ENCODE measurements at regions not wholly inside any gene's neighbourhood (a gene's known extent, or its start where the extent isn't known, plus 50 kb on each side); places are given as distances from the start of the nearest gene placed in this dataset.
"Not testable (repeated sequence)": the region's sequence is repeated elsewhere in the genome, so short reads cannot be mapped to it uniquely, and the experiment has no call there.

- no peak for ATAC-seq
- H3K4me1 Mint-ChIP-seq = no peaks in the 10 kb centered on the region
- H3K9me3 ChIP-seq (ENCODE audit: control insufficient read depth, low read length, poor library complexity, severe bottlenecking) = no peaks in the 10 kb centered on the region
- no peak for DNase-seq
- H3K36me3 Mint-ChIP-seq (ENCODE audit: low read depth) = no peaks in the 10 kb centered on the region
- H3K4me3 Mint-ChIP-seq = no peak overlapping the region
- H3K27me3 Mint-ChIP-seq = no peaks in the 10 kb centered on the region
- H3K27ac Mint-ChIP-seq = no peak overlapping the region
These were observed 563.8 kb downstream of the TBL1XR1 start for GRCh38 chr3:176633511-176633910.

- no peak overlapping the region for H3K4me3 Mint-ChIP-seq
- no peaks in the 10 kb centered on the region for H3K4me1 Mint-ChIP-seq
- H3K27me3 Mint-ChIP-seq = no peaks in the 10 kb centered on the region
- H3K9me3 ChIP-seq (ENCODE audit: control insufficient read depth, low read length, poor library complexity, severe bottlenecking) = no peaks in the 10 kb centered on the region
- no peaks in the 10 kb centered on the region for H3K36me3 Mint-ChIP-seq (ENCODE audit: low read depth)
- DNase-seq (no peak), ATAC-seq (no peak)
- H3K27ac Mint-ChIP-seq = no peak overlapping the region
These were observed 564.4 kb downstream of the TBL1XR1 start for GRCh38 chr3:176632925-176633324.

DNA sequence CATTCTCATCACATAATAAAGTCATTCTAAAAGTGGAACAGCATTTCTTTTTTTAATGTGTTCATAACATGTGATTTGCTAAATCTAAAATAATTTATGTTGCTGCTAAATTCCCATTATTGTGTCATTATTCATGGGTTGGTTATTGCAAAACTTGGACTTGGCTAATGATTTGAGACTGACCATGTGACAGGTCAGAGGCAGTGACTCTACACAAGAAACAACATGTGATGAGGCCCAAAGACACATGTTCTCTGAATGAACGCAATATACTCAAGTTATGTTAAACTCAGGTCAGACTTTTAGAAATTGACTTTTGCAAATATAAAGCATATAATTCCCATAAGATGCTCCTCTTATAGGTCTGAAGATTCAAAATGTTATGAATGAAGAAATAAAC is 566.1 kb downstream of the TBL1XR1 start:
- no peaks in the 10 kb centered on the region for H3K9me3 ChIP-seq (ENCODE audit: control insufficient read depth, low read length, poor library complexity, severe bottlenecking)
- no peaks in the 10 kb centered on the region for H3K27me3 Mint-ChIP-seq
- H3K36me3 Mint-ChIP-seq (ENCODE audit: low read depth) = no peaks in the 10 kb centered on the region
- no peak overlapping the region for H3K27ac Mint-ChIP-seq
- H3K4me3 Mint-ChIP-seq = no peak overlapping the region
- DNase-seq (no peak), ATAC-seq (no peak)
- no peaks in the 10 kb centered on the region for H3K4me1 Mint-ChIP-seq

- no peak overlapping the region for H3K27ac Mint-ChIP-seq
- no peak for ATAC-seq
These were observed 569.1 kb downstream of the TBL1XR1 start for GRCh38 chr3:176628101-176628639.

GRCh38 chr3:176623468-176624150 is 573.7 kb downstream of the TBL1XR1 start:
- no peak overlapping the region for H3K4me3 Mint-ChIP-seq
- no peaks in the 10 kb centered on the region for H3K27me3 Mint-ChIP-seq
- no peaks in the 10 kb centered on the region for H3K36me3 Mint-ChIP-seq (ENCODE audit: low read depth)
- H3K27ac Mint-ChIP-seq = no peak overlapping the region
- no peaks in the 10 kb centered on the region for H3K9me3 ChIP-seq (ENCODE audit: control insufficient read depth, low read length, poor library complexity, severe bottlenecking)
- no peak for DNase-seq
- no peaks in the 10 kb centered on the region for H3K4me1 Mint-ChIP-seq
- no peak for ATAC-seq

More at GRCh38 chr3:176628101-176628639, 569.1 kb downstream of the TBL1XR1 start:
- Mint-ChIP-seq H3K4me1 (no peaks in the 10 kb centered on the region), H3K27me3 (no peaks in the 10 kb centered on the region), H3K4me3 (no peak overlapping the region), H3K36me3 (ENCODE audit: low read depth) (no peaks in the 10 kb centered on the region)
- DNase-seq = no peak
- no peaks in the 10 kb centered on the region for H3K9me3 ChIP-seq (ENCODE audit: control insufficient read depth, low read length, poor library complexity, severe bottlenecking)

DNA sequence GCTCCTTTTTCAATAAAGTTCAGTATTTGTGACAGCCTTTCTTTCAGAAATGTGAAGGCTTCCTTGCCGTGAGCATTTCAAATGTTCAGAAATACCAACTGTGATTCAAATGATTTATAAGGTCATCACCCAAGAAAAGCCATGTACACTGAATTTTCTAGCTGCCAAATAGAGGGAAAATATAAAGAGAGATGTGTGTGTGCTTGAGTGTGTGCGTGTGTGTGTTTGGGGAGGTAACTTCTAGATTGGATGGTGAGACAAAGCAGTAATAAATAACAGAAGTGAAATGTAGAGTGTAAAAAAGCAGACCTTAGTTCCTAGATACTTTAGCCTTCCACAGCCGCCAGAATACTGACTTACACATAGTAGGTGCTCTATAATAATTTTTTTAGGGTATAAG is 577.4 kb downstream of the TBL1XR1 start:
- H3K9me3 ChIP-seq (ENCODE audit: control insufficient read depth, low read length, poor library complexity, severe bottlenecking) = no peaks in the 10 kb centered on the region
- ATAC-seq (no peak), DNase-seq (no peak)
- Mint-ChIP-seq H3K36me3 (ENCODE audit: low read depth) (no peaks in the 10 kb centered on the region), H3K4me3 (no peak overlapping the region), H3K4me1 (no peaks in the 10 kb centered on the region), H3K27me3 (no peaks in the 10 kb centered on the region), H3K27ac (no peak overlapping the region)

GRCh38 chr3:176615826-176616225 is 581.5 kb downstream of the TBL1XR1 start:
- no peaks in the 10 kb centered on the region for H3K27me3 Mint-ChIP-seq

DNA sequence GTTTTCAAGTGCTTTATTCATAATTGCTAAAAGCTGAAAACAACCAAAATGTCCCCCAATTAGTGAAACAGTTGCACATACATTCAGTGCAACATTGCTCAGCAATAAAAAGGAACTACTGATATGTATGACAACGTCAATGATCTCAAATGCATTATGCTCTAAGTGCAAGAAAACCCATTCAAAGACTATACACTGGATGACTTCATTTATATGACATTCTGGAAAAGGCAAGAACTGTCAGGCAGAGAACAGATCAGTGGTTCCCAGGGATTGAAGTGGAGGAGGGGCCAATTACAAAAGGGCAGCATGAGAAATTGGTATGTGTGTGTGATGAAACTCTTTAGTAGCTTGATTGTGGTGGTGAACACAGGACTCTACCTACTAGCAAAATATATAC is 585.6 kb downstream of the TBL1XR1 start:
- DNase-seq (no peak), ATAC-seq (no peak)
- Mint-ChIP-seq H3K27me3 (no peaks in the 10 kb centered on the region), H3K4me3 (no peak overlapping the region), H3K4me1 (no peaks in the 10 kb centered on the region), H3K36me3 (ENCODE audit: low read depth) (no peaks in the 10 kb centered on the region), H3K27ac (no peak overlapping the region)
- no peaks in the 10 kb centered on the region for H3K9me3 ChIP-seq (ENCODE audit: control insufficient read depth, low read length, poor library complexity, severe bottlenecking)

More at GRCh38 chr3:176615826-176616225, 581.5 kb downstream of the TBL1XR1 start:
- H3K4me1 Mint-ChIP-seq = no peaks in the 10 kb centered on the region
- no peak overlapping the region for H3K4me3 Mint-ChIP-seq
- no peaks in the 10 kb centered on the region for H3K36me3 Mint-ChIP-seq (ENCODE audit: low read depth)
- ATAC-seq = no peak
- H3K9me3 ChIP-seq (ENCODE audit: control insufficient read depth, low read length, poor library complexity, severe bottlenecking) = no peaks in the 10 kb centered on the region
- no peak for DNase-seq
- H3K27ac Mint-ChIP-seq = no peak overlapping the region

DNA sequence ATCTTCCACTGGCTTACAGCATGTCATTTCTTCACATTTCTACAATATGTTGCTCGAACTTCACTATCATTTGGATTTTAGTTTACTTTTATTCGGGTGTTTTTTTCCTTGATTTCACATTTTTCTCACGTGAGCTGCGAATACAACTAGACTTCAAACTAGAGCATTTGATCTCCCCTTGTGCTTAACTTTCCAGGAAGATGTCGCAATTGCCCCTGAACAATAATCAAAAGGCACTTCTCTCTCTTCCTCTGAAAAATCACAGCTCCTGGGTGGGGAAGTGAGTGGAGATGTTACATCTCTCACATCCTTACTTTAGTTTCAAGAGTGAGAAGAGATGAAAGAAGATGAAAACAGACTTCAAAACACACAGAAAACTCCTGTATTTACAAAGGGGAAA is 587.9 kb downstream of the TBL1XR1 start:
- Mint-ChIP-seq H3K36me3 (ENCODE audit: low read depth) (no peaks in the 10 kb centered on the region), H3K27me3 (no peaks in the 10 kb centered on the region), H3K27ac (no peak overlapping the region), H3K4me1 (no peaks in the 10 kb centered on the region), H3K4me3 (no peak overlapping the region)
- no peak for DNase-seq
- ATAC-seq = no peak
- no peaks in the 10 kb centered on the region for H3K9me3 ChIP-seq (ENCODE audit: control insufficient read depth, low read length, poor library complexity, severe bottlenecking)

GRCh38 chr3:176605553-176605952 is 591.7 kb downstream of the TBL1XR1 start:
- DNase-seq; H3K27me3 Mint-ChIP-seq; H3K36me3 Mint-ChIP-seq (ENCODE audit: low read depth); H3K4me3 Mint-ChIP-seq; H3K9me3 ChIP-seq (ENCODE audit: control insufficient read depth, low read length, poor library complexity, severe bottlenecking); ATAC-seq; H3K27ac Mint-ChIP-seq; H3K4me1 Mint-ChIP-seq: not testable (repeated sequence)

DNA sequence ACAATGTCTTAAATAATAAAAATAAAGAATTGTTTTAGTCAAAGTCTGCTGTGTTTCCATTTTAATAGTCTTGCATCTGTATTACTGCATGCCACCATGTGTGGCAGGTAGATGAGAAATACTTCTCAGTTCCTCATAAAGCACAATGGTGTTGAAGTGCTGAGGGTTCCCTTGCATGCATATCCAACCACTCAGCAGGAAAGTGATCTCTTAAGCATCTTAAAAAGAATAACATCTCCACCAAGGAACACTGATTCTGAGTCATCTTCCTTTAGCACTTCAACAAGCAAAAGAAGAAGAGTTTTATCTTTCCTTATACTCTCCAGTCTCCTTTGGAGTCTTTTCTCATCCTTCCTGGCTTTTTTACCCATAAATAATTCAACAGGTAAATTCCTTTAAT is 602.0 kb downstream of the TBL1XR1 start:
- no peak for ATAC-seq
- H3K27ac Mint-ChIP-seq = no peak overlapping the region
- peaks cover 5% of the 10 kb centered on the region for H3K27me3 Mint-ChIP-seq

DNA sequence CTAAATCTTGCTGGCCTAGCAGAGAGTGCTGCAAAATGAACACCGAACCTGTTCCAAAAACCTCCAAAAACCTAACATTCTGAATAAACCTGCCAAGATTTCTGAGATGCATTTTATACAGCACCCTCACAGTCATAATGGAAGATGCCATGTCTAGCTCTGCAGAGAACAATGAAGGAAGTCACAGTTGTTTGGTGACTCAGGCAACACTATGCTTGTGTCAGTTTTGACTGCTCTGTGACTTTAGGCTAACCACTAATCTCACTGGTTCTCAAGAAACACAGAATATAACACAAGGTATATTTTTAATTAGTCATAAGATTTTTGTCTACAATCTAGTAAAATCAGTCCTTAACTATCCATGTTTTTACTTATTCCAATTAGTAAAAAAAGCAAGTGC is 606.6 kb downstream of the TBL1XR1 start:
- no peak overlapping the region for H3K27ac Mint-ChIP-seq
- no peak overlapping the region for H3K4me3 Mint-ChIP-seq
- DNase-seq = no peak
- no peaks in the 10 kb centered on the region for H3K4me1 Mint-ChIP-seq
- peaks cover 5% of the 10 kb centered on the region for H3K27me3 Mint-ChIP-seq
- ATAC-seq = no peak
- peaks cover 2% of the 10 kb centered on the region for H3K36me3 Mint-ChIP-seq (ENCODE audit: low read depth)
- no peaks in the 10 kb centered on the region for H3K9me3 ChIP-seq (ENCODE audit: control insufficient read depth, low read length, poor library complexity, severe bottlenecking)

More for the DNA sequence above, 602.0 kb downstream of the TBL1XR1 start:
- H3K4me3 Mint-ChIP-seq = no peak overlapping the region
- no peaks in the 10 kb centered on the region for H3K36me3 Mint-ChIP-seq (ENCODE audit: low read depth)
- H3K9me3 ChIP-seq (ENCODE audit: control insufficient read depth, low read length, poor library complexity, severe bottlenecking) = no peaks in the 10 kb centered on the region
- H3K4me1 Mint-ChIP-seq = no peaks in the 10 kb centered on the region
- DNase-seq = no peak

GRCh38 chr3:176587089-176587488 is 610.2 kb downstream of the TBL1XR1 start:
- DNase-seq = no peak
- H3K9me3 ChIP-seq (ENCODE audit: control insufficient read depth, low read length, poor library complexity, severe bottlenecking) = no peaks in the 10 kb centered on the region
- H3K4me1 Mint-ChIP-seq = no peaks in the 10 kb centered on the region
- no peak for ATAC-seq
- H3K36me3 Mint-ChIP-seq (ENCODE audit: low read depth) = peaks cover 2% of the 10 kb centered on the region
- no peak overlapping the region for H3K4me3 Mint-ChIP-seq
- H3K27ac Mint-ChIP-seq = no peak overlapping the region
- no peaks in the 10 kb centered on the region for H3K27me3 Mint-ChIP-seq

Measured in T-helper 17 cell (primary cell).